ENCODE measurements at regions not wholly inside any gene's neighbourhood (a gene's known extent, or its start where the extent isn't known, plus 50 kb on each side); places are given as distances from the start of the nearest gene placed in this dataset.
"Not testable (repeated sequence)": the region's sequence is repeated elsewhere in the genome, so short reads cannot be mapped to it uniquely, and the experiment has no call there.

DNA sequence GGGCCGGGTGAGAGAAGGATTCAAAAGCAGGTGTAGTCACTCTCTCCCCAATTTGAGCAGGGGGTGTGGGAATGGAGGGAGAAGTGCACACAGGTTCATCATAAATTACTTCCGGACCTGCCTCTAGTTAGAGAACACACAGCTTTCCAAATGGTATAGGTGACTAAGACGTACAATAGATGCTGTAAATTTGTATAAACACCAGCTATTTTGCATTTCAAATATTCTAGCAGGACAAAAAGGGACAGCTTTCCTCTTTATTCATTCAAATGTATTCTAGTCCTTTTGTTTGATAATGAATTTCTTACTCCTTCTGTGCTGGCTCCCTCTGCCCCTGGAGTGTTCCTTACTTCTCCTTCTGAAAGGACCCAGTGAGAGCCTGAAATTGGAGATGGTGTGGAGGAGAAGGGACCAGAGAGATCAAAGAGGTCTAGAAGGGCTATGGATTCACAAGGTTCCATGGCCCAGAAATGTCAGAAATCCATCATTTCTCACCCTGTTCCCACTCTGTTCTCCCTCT lies 53.2 kb upstream of the SH3BP4 start:
- H3K36me3 ChIP-seq (ENCODE audit: insufficient read depth, low read length) = no peaks in the 10 kb centered on the region
- H3K4me3 ChIP-seq (ENCODE audit: low read length) = no peak overlapping the region
- peaks cover 4% of the 10 kb centered on the region for H3K9me3 ChIP-seq (ENCODE audit: low read length)
- no peaks in the 10 kb centered on the region for H3K27me3 ChIP-seq (ENCODE audit: insufficient read depth, low read length)
- H2AFZ ChIP-seq (ENCODE audit: low read depth, low read length) = no peak overlapping the region
- H3K4me1 ChIP-seq (ENCODE audit: insufficient read depth, low read length) = peaks cover 17% of the 10 kb centered on the region

DNA sequence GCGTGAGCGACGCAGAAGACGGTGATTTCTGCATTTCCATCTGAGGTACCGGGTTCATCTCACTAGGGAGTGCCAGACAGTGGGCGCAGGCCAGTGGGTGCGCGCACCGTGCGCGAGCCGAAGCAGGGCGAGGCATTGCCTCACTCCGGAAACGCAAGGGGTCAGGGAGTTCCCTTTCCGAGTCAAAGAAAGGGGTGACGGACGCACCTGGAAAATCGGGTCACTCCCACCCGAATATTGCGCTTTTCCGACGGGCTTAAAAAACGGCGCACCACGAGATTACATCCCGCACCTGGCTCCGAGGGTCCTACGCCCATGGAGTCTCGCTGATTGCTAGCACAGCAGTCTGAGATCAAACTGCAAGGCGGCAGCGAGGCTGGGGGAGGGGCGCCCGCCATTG lies 63.4 kb upstream of the SH3BP4 start:
- H3K4me3 ChIP-seq (ENCODE audit: low read length); H3K36me3 ChIP-seq (ENCODE audit: insufficient read depth, low read length); H2AFZ ChIP-seq (ENCODE audit: low read depth, low read length); H3K9me3 ChIP-seq (ENCODE audit: low read length); H3K27me3 ChIP-seq (ENCODE audit: insufficient read depth, low read length); H3K4me1 ChIP-seq (ENCODE audit: insufficient read depth, low read length): not testable (repeated sequence)

DNA sequence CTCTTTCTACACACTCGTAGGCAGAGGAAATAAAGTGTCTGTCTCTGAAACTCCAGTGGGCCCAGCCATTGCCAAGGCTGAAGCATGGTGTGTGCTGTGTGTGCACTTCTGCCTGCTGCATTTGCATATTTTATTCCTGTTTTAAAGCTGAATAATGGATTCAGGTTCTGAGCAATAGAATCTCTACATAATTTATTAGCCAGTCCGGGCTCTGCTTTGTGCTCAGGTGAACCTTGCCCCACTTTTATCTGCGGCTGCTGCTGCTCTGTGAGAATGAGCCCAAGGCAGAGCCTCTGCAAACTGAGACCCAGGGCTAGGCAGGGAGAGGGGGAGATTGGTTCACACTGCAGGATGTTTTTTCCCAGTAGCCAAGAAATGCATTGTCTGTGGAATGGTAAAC lies 64.6 kb upstream of the SH3BP4 start:
- Histone ChIP-seq H2AFZ (ENCODE audit: low read depth, low read length) (no peak overlapping the region), H3K4me1 (ENCODE audit: insufficient read depth, low read length) (peaks cover 9% of the 10 kb centered on the region), H3K36me3 (ENCODE audit: insufficient read depth, low read length) (no peaks in the 10 kb centered on the region), H3K9me3 (ENCODE audit: low read length) (no peaks in the 10 kb centered on the region), H3K27me3 (ENCODE audit: insufficient read depth, low read length) (no peaks in the 10 kb centered on the region), H3K4me3 (ENCODE audit: low read length) (no peak overlapping the region)

DNA sequence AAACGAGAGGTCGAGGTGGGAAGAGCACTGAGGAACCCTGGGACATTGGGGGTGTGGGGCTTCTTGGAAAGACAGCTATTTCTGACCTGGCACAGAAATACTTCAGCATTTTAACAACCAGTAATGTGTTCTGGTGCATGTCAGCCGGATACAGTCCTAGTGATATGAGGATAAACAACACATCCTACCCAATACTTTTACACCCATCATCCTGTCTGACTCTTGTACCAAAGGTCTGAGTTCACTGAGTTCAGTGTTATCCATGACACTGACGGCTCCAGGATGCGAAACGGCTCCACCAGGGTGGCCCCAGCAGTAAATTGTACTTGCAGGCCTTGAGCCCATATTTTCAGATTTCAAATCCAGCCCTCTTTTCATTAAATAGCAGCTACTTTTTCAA lies 65.9 kb upstream of the SH3BP4 start:
- Histone ChIP-seq H3K4me3 (ENCODE audit: low read length) (no peak overlapping the region), H3K9me3 (ENCODE audit: low read length) (no peaks in the 10 kb centered on the region), H3K36me3 (ENCODE audit: insufficient read depth, low read length) (no peaks in the 10 kb centered on the region), H2AFZ (ENCODE audit: low read depth, low read length) (no peak overlapping the region), H3K27me3 (ENCODE audit: insufficient read depth, low read length) (no peaks in the 10 kb centered on the region), H3K4me1 (ENCODE audit: insufficient read depth, low read length) (peaks cover 9% of the 10 kb centered on the region)

DNA sequence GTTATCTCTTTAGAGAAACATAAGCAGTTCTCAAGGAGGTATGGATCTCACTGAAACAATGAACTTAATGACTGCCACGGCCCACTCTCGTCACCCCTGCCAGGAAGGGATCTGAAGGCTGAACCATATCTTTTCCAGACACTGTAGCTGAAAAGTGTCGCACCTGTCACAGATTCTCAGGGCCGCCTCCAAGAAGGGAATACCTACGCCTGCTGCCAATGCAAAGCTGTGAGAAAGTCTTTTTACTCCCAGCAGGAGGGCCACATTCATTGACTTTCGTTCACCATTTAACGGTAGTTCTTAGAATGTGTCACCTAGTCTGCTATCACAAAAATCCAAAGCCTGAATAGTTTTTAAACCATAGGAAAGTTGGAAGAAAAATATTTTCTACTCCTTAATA lies 66.7 kb upstream of the SH3BP4 start:
- Histone ChIP-seq H3K9me3 (ENCODE audit: low read length) (no peaks in the 10 kb centered on the region), H2AFZ (ENCODE audit: low read depth, low read length) (no peak overlapping the region), H3K4me3 (ENCODE audit: low read length) (no peak overlapping the region), H3K36me3 (ENCODE audit: insufficient read depth, low read length) (no peaks in the 10 kb centered on the region), H3K27me3 (ENCODE audit: insufficient read depth, low read length) (no peaks in the 10 kb centered on the region), H3K4me1 (ENCODE audit: insufficient read depth, low read length) (peaks cover 9% of the 10 kb centered on the region)

DNA sequence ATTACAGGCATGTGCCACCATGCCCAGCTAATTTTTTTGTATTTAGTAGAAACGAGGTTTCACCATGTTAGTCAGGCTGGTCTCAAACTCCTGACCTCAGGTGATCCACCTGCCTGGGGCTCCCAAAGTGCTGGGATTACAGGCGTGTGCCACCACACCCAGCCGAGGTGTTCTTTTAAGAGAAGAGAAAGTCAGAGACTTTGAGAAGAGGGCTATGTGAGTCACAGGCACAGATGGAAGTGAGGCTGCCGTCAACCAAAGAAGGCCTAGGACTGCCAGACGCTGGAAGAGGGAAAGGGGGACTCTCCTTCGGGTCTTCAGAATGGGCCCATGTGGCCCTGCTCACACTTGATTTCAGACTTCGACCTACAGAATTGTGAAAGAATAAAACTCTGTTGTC lies 67.2 kb upstream of the SH3BP4 start:
- Histone ChIP-seq H3K4me1 (ENCODE audit: insufficient read depth, low read length) (peaks cover 9% of the 10 kb centered on the region), H2AFZ (ENCODE audit: low read depth, low read length) (no peak overlapping the region), H3K36me3 (ENCODE audit: insufficient read depth, low read length) (no peaks in the 10 kb centered on the region), H3K27me3 (ENCODE audit: insufficient read depth, low read length) (no peaks in the 10 kb centered on the region), H3K9me3 (ENCODE audit: low read length) (no peaks in the 10 kb centered on the region), H3K4me3 (ENCODE audit: low read length) (no peak overlapping the region)

DNA sequence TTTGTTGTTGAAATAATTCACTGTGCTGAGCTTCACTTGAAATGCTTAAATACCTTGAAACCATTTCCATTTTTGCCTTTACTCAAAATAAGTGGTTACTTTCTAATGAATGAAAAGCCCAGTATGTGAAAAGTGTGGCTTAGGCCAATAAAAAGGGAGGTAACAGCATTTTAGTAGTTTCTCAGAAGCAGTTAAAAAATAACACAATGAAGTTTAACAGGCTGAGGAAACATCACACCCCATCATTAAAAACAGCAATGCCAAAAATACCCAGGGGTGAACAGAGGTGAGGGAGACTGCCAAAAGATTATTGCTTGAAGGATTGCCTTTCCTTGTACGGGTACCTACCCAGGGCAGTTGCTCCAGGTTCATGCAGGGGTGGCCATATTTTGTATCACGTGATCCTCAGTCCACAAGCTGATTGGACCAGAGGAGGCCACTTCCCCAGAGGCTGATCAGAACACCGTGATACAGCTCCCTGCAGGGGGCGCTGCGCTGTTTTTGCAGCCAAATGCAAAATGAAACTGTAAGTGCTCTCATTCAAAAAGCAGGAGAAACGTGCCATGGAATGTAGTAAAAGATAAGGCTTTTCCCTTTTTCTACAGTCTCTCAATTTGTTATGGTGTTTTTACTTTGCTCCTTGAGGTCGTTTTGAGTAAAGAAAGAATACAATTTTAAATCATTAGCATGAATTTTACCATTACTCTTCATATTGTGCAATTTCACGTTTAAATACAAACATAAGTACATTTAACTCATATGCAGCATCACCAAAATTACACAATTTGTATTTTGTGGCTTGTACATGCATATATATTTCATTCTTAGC lies 70.2 kb upstream of the SH3BP4 start:
- H3K36me3 ChIP-seq (ENCODE audit: insufficient read depth, low read length) = no peaks in the 10 kb centered on the region
- H3K4me1 ChIP-seq (ENCODE audit: insufficient read depth, low read length) = peaks cover under 1% of the 10 kb centered on the region
- H3K9me3 ChIP-seq (ENCODE audit: low read length) = no peaks in the 10 kb centered on the region
- H3K4me3 ChIP-seq (ENCODE audit: low read length) = no peak overlapping the region
- H3K27me3 ChIP-seq (ENCODE audit: insufficient read depth, low read length) = no peaks in the 10 kb centered on the region
- no peak overlapping the region for H2AFZ ChIP-seq (ENCODE audit: low read depth, low read length)

DNA sequence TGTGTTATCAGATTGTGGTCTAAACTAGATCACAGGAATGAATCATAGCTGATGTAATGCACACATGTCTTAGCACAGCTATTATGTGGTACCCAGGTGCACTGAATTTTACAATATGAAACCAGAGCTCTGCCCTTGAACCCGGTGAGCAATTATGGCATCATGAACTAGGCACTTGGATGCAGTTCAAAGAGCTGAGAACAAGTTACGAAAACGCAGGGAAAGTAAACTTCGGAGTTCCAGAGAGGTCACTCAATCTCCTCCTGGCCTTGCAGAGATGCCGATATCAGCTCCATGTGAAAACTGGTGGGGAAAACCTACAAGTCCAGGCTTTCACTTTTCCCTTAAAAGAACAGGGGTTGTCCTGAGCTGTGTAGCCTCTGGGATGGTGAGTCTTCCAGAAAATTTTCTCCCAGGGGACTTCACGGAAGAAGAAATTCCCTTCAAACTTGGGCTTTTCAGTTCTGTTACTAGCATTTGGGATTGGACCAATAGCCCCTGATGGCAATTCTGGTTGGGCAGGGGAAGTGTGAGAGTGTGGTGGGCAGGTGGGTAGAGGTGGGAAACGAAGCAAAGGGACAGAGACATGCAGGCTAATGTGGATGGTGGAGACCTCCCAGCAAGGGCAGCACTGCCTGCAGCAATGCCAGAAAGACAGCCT lies 71.1 kb upstream of the SH3BP4 start:
- Histone ChIP-seq H3K9me3 (ENCODE audit: low read length) (no peaks in the 10 kb centered on the region), H3K4me3 (ENCODE audit: low read length) (no peak overlapping the region), H3K4me1 (ENCODE audit: insufficient read depth, low read length) (no peaks in the 10 kb centered on the region), H3K36me3 (ENCODE audit: insufficient read depth, low read length) (no peaks in the 10 kb centered on the region), H2AFZ (ENCODE audit: low read depth, low read length) (no peak overlapping the region), H3K27me3 (ENCODE audit: insufficient read depth, low read length) (no peaks in the 10 kb centered on the region)

DNA sequence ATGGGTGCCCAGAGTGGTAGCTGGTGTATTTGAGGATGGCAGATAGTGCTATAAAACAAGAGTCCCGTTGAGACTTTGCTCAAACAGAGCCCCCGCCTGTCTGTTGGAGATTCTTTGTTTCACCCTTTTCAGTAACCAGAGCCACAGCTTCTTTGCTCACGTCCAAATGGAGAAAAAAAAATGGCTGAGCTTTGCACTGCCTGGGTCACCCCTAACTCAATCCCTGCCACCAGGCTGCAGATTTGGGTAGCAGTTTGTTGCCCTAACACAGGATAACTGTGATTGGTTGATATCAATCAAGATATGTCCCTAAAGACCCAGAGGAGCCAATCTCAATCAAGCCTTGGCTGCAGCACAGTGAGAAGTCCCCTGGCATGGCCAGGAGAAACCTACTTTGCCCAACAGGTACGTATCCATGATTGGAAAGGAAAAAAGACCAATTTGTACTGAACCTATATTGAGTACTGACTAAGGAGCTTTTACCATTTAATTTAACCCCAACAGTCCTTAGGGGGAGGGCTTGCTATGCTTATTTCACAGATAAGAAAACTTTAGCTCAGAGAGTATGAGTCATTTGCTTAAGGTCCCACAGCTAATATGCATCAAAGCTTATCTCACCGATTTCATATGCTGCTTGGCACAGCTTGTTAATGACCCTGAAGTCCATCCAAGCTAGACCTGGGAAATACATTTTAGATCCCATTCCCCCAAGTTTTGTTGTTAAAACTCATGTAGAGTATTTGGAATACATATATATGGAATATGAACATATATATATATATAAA lies 72.0 kb upstream of the SH3BP4 start:
- Histone ChIP-seq H3K4me1 (ENCODE audit: insufficient read depth, low read length) (no peaks in the 10 kb centered on the region), H3K27me3 (ENCODE audit: insufficient read depth, low read length) (no peaks in the 10 kb centered on the region), H2AFZ (ENCODE audit: low read depth, low read length) (no peak overlapping the region), H3K4me3 (ENCODE audit: low read length) (no peak overlapping the region), H3K9me3 (ENCODE audit: low read length) (no peaks in the 10 kb centered on the region), H3K36me3 (ENCODE audit: insufficient read depth, low read length) (no peaks in the 10 kb centered on the region)

DNA sequence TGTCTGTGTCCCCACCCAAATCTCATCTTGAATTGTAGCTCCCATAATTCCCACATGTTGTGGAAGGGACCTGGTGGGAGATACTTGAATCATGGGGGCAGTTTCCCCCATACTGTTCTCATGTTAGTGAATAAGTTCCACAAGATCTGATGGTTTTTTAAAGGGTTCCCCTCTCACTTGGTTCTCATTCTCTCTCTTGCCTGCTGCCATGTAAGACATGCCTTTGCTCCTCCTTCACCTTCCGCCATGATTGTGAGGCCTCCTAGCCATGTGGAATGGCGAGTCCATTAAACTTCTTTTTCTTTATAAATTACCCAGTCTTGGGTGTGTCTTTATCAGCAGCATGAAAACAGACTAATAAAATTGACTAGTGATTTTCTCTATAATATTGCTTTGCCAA lies 75.2 kb upstream of the SH3BP4 start:
- H3K4me1 ChIP-seq (ENCODE audit: insufficient read depth, low read length); H3K27me3 ChIP-seq (ENCODE audit: insufficient read depth, low read length); H3K9me3 ChIP-seq (ENCODE audit: low read length); H2AFZ ChIP-seq (ENCODE audit: low read depth, low read length); H3K4me3 ChIP-seq (ENCODE audit: low read length); H3K36me3 ChIP-seq (ENCODE audit: insufficient read depth, low read length): not testable (repeated sequence)

DNA sequence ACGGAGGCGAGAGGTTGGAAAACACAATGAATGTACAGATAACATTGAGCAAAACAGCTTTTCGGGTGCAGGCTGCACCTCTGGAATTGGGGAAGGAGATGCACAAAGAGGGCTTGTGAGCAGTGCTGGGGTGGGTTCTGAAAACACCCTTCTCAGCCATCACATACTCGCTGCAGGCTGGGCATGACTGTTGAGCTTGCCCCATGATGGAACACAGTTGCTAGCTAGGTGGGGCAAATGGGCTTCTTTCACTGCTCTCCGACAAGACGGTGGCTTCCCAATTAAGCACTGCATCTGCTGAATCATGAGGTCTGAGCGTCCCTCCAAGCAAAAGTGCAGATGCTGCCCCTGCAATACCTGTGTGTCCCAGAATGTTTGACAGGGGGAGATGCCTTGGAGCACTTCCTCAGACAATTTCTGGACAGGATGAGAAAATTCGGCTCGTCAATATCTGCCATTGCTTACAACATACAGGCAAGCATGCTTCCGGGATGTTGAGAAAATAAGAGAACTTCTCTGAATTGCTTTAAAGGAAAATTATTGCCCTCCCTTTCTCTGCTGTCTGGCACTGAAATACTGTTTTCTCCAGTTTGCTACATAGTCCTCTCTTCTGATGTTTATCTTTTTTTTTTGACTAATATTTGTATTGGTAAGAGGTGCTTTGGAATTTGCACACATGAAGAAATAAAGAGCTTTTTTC lies 77.3 kb upstream of the SH3BP4 start:
- H3K4me1 ChIP-seq (ENCODE audit: insufficient read depth, low read length) = peaks cover 8% of the 10 kb centered on the region
- no peaks in the 10 kb centered on the region for H3K27me3 ChIP-seq (ENCODE audit: insufficient read depth, low read length)
- peaks cover 9% of the 10 kb centered on the region for H3K9me3 ChIP-seq (ENCODE audit: low read length)
- no peaks in the 10 kb centered on the region for H3K36me3 ChIP-seq (ENCODE audit: insufficient read depth, low read length)
- no peak overlapping the region for H2AFZ ChIP-seq (ENCODE audit: low read depth, low read length)
- no peak overlapping the region for H3K4me3 ChIP-seq (ENCODE audit: low read length)

DNA sequence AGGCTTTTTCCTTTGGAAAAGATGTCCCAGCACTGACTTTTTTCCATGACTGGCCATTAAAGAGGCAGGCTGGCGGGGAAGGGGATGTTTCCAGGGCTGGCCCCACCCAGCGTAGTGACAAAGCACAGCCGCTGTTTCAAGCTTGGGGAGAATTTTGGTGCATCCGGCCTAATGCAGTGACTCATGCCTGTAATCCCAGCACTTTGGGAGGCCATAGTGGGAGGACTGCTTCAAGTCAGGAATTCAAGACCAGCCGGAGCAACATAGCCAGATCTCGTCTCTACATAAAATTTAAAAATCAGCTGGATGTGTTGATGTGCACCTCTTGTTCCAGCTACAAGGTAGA lies 78.0 kb upstream of the SH3BP4 start:
- Histone ChIP-seq H3K9me3 (ENCODE audit: low read length) (peaks cover 9% of the 10 kb centered on the region), H2AFZ (ENCODE audit: low read depth, low read length) (no peak overlapping the region), H3K4me3 (ENCODE audit: low read length) (no peak overlapping the region), H3K4me1 (ENCODE audit: insufficient read depth, low read length) (peaks cover 8% of the 10 kb centered on the region), H3K27me3 (ENCODE audit: insufficient read depth, low read length) (no peaks in the 10 kb centered on the region), H3K36me3 (ENCODE audit: insufficient read depth, low read length) (no peaks in the 10 kb centered on the region)

Measured in neuron (in vitro differentiated cells).